Upper lobe of left lung (tissue), 4 donors: ENCODE measurements at regions not wholly inside any gene's neighbourhood (a gene's known extent, or its start where the extent isn't known, plus 50 kb on each side); places are given as distances from the start of the nearest gene placed in this dataset.

Experiments used
- CTCF ChIP-seq, 6 experiments: fragments of 450-650 bp in 4 of 6; fragments of 200-600 bp in 2 of 6; sonication (generic) in 2 of 6; IDR thresholded peaks; one replicate each; pipeline ENCODE4 v1.5.1; 2016 to 2019; ENCODE audit warnings: antibody characterized with exemption in 6 of 6
- EP300 ChIP-seq, 4 donors: sonication (generic); formaldehyde crosslinking; IDR thresholded peaks; one replicate each; pipeline ENCODE4 v1.5.1; 2017; ENCODE audit warnings: antibody characterized with exemption in 4 of 4, control low read depth in 2 of 4

GRCh38 chr6:140579918-140580317 is 1205.5 kb upstream of the CITED2 start:
- TF ChIP-seq EP300 (IDR thresholded peaks at IDR 0.05), result no peak
- TF ChIP-seq CTCF (IDR thresholded peaks at IDR 0.05), result no peak
